GM12891 (cell line): ENCODE measurements at regions not wholly inside any gene's neighbourhood (a gene's known extent, or its start where the extent isn't known, plus 50 kb on each side); places are given as distances from the start of the nearest gene placed in this dataset.

ENCODE experiments used
- PAX5 ChIP-seq: IDR thresholded peaks from 2 replicates; pipeline ENCODE4 v1.6.1; 2011; ENCODE audit warnings: low read length, moderate library complexity, mild to moderate bottlenecking; ENCODE audit not compliant: insufficient read depth, severe bottlenecking
- POLR2A ChIP-seq: IDR thresholded peaks from 2 replicates; pipeline ENCODE4 v1.6.1; 2011; ENCODE audit warnings: low read depth, low read length, control low read depth
- POLR2AphosphoS5 ChIP-seq: IDR thresholded peaks from 2 replicates; pipeline ENCODE4 v1.6.1; 2011; ENCODE audit warnings: low read depth, low read length, control low read depth
- POU2F2 ChIP-seq: IDR thresholded peaks from 2 replicates; pipeline ENCODE4 v1.6.1; 2011; ENCODE audit warnings: low read depth, mild to moderate bottlenecking, control low read depth, low read length, moderate library complexity
- SPI1 ChIP-seq: IDR thresholded peaks from 2 replicates; pipeline ENCODE4 v1.6.1; 2011; ENCODE audit warnings: low read depth, low read length, control low read depth
- TAF1 ChIP-seq: IDR thresholded peaks from 2 replicates; pipeline ENCODE4 v1.6.1; 2011; ENCODE audit warnings: low read depth, low read length, control low read depth

DNA sequence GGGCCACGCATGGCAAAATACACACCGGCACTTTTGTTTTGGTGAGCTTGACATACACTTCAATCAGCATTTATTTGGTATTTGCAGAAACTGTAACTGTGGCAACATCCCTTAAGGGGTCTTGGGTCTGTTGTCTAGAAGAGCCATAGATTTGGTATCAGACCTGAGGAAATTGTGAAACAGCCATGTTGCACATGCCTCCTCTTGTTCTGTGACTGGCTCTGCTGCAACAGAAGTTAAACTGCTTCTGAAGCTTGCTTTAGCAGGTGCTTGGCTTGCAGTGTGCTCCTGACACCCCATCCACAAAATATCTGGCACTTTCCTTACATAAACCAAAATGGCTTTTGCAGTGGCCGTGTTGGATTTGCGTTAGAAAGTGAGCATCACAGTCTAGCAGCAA, 247.3 kb downstream of the GATA3 start:
- TF ChIP-seq POLR2AphosphoS5 = no peak
- no peak for TF ChIP-seq POLR2A
- TF ChIP-seq TAF1 = no peak
- TF ChIP-seq PAX5 = no peak
- no peak for TF ChIP-seq SPI1
- no peak for TF ChIP-seq POU2F2
